ENCODE measurements at regions not wholly inside any gene's neighbourhood (a gene's known extent, or its start where the extent isn't known, plus 50 kb on each side); places are given as distances from the start of the nearest gene placed in this dataset.

GRCh38 chrX:39930786-39931528, 166.8 kb downstream of the BCOR start:
- Histone ChIP-seq H2AK5ac (ENCODE audit: insufficient read length, low read length) (no peak overlapping the region), H4K5ac (ENCODE audit: insufficient read length, low read depth, low read length) (no peak overlapping the region), H2AFZ (ENCODE audit: low read length) (no peak overlapping the region), H3K9ac (ENCODE audit: extremely low read depth, insufficient read length, low read length) (no peak overlapping the region), H4K91ac (ENCODE audit: insufficient read length, low read depth, low read length) (no peak overlapping the region), H4K20me1 (ENCODE audit: control insufficient read depth, insufficient read depth, insufficient read length) (no peaks in the 10 kb centered on the region), H3K4me1 (ENCODE audit: insufficient read depth, low read length) (0 out of 2 replicates have a peak, but pooled peaks cover 2% of the 10 kb centered on the region), H3K79me1 (ENCODE audit: insufficient read depth, low read depth, low read length, poor library complexity, severe bottlenecking) (no peaks in the 10 kb centered on the region), H3K27ac (ENCODE audit: insufficient read length, low read depth, low read length) (no peak overlapping the region), H2BK20ac (ENCODE audit: low read depth, low read length, poor library complexity, severe bottlenecking) (no peak overlapping the region), H3K18ac (ENCODE audit: insufficient read length, low read depth, low read length) (no peak overlapping the region), H2BK120ac (ENCODE audit: low read depth, low read length, poor library complexity, severe bottlenecking) (no peak overlapping the region), H3K79me2 (ENCODE audit: insufficient read depth, low read length) (no peaks in the 10 kb centered on the region), H3K56ac (ENCODE audit: insufficient read length, low read depth, low read length) (no peak overlapping the region), H3K14ac (ENCODE audit: insufficient read depth, low read length) (no peak overlapping the region), H3K23me2 (ENCODE audit: insufficient read length, low read depth, low read length, poor library complexity, severe bottlenecking) (no peaks in the 10 kb centered on the region), H3K4me2 (ENCODE audit: insufficient read depth, insufficient read length, low read length) (no peak overlapping the region), H3T11ph (ENCODE audit: low read length) (no peak overlapping the region), H3K9me3 (ENCODE audit: control insufficient read depth, low read depth, low read length) (no peaks in the 10 kb centered on the region), H2BK15ac (ENCODE audit: low read depth, low read length) (no peak overlapping the region), H4K8ac (replicated peaks; ENCODE audit: insufficient read length, low read depth, low read length) (no peak overlapping the region), H3K4ac (ENCODE audit: low read depth, low read length) (no peak overlapping the region), H2BK5ac (ENCODE audit: insufficient read length, low read length) (no peak overlapping the region), H3K27me3 (ENCODE audit: insufficient read depth, low read length) (no peaks in the 10 kb centered on the region), H3K23ac (ENCODE audit: insufficient read length, low read depth, low read length) (no peak overlapping the region), H2BK12ac (ENCODE audit: insufficient read length, low read depth, low read length) (no peak overlapping the region)
- H3K4me1 Mint-ChIP-seq = peaks cover 19 to 28% of the 10 kb centered on the region in 2 experiments
- H3K4me3 Mint-ChIP-seq = no peak overlapping the region
- TF ChIP-seq CTCF (conservative IDR thresholded peaks at IDR 0.05) = no peak
- H3K27me3 Mint-ChIP-seq (ENCODE audit: low read depth) = peaks cover 3% of the 10 kb centered on the region
- no peak overlapping the region; a peak in 1 of 7 replicates for H3K27ac Mint-ChIP-seq
- H3K9me3 Mint-ChIP-seq = peaks cover 43 to 62% of the 10 kb centered on the region in 2 experiments
- peaks cover 0 to 2% (median 2%) of the 10 kb centered on the region in 3 experiments; a peak in 3 of 7 replicates for H3K36me3 Mint-ChIP-seq (ENCODE audit: insufficient read depth in 1 of 3, low read depth in 3 of 3)
- no peak for DNase-seq
- WGBS (ENCODE audit: extremely low coverage, insufficient read length, low lambda C conversion rate) = no CpG with 5 or more reads among the region's 14 CpGs

Measured in H9 (cell line).